ENCODE measurements at regions not wholly inside any gene's neighbourhood (a gene's known extent, or its start where the extent isn't known, plus 50 kb on each side); places are given as distances from the start of the nearest gene placed in this dataset.

- TF ChIP-seq ZNF274 (IDR thresholded peaks at IDR 0.05; ENCODE audit: low read depth, low read length) = no peak
- TF ChIP-seq YY1 (IDR thresholded peaks at IDR 0.05; ENCODE audit: insufficient read depth, insufficient read length) = no peak
Measured at GRCh38 chr2:21267232-21267835, 143.6 kb downstream of the TDRD15 start.
